ENCODE measurements at regions not wholly inside any gene's neighbourhood (a gene's known extent, or its start where the extent isn't known, plus 50 kb on each side); places are given as distances from the start of the nearest gene placed in this dataset.

DNA sequence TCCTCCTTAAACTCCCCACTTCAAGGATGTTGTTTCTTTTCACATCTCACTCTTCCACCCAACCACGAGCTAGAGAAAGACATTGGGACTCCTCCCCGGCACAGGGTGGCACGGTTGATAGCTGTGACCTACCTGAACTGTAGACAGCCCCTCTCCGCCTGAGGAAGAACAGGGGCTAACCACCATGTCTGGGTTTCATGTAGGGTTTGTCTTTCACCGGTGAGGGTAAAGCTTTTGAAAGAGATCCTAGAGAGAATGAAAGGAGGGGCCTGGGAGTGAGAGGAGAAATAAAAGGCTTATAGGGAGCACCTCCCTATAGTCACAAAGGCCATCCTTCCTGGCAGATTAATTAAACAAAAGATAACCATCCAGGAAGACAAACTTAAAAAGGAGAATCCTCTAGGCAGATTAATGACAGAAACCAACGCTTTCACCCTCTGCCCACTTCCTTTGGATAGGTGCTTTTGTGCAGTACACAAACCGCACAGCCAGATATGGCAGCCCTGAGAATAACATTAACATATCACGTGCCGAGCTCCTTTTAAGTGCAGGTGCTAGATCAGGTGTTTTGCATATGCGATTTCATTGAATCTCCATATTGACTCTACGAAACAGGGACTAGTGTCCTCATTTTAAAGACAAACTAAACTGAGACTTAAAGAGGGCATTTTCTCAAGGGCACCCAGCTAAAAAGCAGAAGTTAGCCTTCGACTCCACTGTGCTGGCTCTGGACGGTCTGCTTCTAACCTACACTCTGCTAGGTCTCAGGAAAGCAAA lies 178.1 kb upstream of the RUNX1 start:
- DNase-seq (ENCODE audit: low spot score) = peak; percentile 57

DNA sequence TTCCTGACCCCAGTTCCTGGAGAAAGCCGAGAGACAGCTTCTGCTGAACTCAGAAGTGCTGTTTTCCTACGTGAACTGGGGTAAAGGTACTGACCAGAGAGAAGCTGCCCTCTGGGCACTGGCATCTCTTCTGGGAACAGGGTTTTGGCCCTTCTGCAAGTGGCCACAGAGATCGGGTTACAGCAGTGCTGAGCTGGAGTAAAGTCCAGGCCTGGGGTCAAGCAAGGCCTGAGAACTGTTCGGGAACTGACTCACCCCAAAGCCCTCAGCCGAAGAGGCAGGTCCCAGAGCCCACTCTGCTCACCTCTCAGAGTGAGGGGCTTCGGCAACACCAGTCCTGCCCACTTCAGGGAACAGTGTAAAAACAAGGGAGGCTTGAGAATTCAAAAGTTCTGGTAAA lies 177.2 kb upstream of the RUNX1 start:
- no peak for DNase-seq (ENCODE audit: low spot score)

- no peak for DNase-seq (ENCODE audit: low spot score)
Observed at GRCh38 chr21:35225573-35225972, 176.5 kb upstream of the RUNX1 start.

DNA sequence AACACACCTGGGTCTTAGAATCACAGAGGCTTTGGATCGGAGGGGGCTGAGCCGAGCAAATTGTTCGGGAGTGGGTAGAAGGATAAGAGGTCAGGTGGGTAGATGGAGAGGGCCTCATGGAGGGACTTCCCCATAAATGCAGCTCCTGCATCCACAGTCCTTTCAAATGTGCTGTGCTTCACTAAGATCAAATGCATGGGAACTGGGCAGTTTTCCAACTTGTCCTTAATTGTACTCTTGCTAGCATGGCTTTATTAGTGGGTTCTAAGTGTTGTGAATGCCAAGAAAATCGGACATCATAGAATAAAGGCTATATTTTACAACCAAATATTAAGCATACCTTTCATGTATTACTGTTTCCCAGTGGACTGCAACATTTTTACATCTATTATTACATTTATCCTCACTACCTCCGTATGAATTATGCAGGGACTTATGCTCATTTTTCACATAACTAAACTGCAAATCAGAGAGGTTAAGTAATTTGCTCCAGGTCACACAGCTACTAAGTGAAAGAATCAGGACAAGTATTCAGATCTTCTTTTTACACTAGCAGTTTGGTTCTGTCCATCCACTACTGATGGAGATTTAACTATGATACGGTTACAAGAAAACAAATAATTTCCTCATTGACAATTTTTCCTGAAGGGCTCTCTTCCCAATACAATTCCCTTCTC lies 174.5 kb upstream of the RUNX1 start:
- no peak for DNase-seq (ENCODE audit: low spot score)

DNA sequence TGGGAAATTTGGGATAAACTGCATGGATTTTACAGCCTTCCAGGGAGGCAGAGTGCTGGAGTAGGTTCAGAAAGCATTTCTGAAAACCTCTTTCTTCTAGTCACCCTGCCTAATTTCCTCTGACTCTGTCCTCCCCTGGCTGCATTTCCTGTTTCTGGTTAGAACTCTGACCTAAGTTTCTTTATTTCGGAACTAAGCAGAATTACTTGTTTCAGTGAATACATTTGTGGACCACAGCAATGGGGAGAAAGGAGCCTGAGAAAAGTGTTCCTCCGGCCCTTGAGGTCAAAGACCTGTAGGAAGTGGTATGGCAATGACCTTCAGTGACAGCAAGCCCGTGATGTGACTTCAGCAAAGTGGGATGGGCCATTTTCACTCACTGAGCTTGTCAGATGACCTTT lies 173.4 kb upstream of the RUNX1 start:
- peak; percentile 17 for DNase-seq (ENCODE audit: low spot score)

GRCh38 chr21:35222021-35222420 lies 172.9 kb upstream of the RUNX1 start:
- no peak for DNase-seq (ENCODE audit: low spot score)

- DNase-seq (ENCODE audit: low spot score) = no peak
Observed at GRCh38 chr21:35220301-35220700, 171.2 kb upstream of the RUNX1 start.

DNA sequence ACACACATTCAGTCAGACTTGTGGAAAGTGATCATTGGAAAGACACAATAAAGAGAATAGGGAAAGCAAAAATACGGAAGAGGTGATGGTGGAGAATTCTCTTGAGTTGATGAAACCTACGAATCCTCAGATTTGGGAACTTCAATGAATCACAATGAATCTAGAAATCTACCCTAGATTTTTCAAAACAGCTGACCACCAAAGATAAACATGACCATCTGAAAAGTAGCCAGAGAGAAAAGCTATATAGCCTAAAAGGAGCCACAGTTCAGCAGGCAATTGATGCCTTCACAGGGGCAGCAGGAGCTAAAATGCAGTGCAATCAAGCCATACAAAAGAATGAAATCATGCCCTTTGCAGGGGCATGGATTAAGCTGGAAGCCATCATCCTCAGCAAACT lies 170.6 kb upstream of the RUNX1 start:
- no peak for DNase-seq (ENCODE audit: low spot score)

DNA sequence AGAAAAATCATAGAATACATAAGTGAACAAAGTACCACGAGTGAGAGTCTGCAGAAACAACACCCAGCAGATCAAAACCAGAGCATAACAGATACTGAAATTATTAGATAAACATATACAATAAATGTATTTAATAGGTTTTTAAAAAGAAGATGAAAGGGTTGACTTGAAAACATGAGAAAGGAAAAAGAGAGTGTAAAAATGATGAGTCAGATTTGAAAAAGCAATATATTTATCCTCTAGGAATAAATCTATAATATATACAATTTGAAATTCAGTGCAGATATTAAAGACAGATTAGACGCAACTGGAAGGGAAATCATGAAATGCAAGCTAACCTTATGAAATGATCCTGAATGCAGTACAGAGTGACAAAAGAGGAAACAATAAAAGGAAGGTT lies 170.2 kb upstream of the RUNX1 start:
- no peak for DNase-seq (ENCODE audit: low spot score)

DNA sequence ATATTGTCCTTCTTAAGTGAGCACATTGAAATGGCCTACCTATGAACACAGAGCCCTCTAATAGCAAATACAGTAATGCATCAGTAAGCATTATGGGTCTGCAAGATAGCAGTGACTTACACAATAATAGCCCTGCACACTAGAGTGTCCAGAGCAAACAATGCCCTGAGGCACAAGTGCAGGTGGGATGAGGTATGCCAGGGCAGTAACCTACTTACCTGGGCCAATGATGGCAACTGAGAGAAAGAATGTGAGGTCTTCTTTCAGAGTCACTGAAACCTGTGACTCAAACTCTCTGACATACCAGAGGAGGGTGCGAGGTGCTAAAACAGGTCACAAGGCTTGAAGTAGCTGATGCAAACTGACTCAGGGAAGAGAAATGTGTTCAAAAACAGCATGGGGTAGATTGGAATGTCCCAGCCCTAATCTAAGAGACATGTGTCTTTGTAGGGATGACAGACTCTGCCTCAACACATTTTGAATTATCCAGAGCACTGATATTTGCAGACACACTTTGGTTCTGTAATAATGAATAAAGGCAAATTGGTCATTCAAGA lies 168.5 kb upstream of the RUNX1 start:
- no peak for DNase-seq (ENCODE audit: low spot score)

DNA sequence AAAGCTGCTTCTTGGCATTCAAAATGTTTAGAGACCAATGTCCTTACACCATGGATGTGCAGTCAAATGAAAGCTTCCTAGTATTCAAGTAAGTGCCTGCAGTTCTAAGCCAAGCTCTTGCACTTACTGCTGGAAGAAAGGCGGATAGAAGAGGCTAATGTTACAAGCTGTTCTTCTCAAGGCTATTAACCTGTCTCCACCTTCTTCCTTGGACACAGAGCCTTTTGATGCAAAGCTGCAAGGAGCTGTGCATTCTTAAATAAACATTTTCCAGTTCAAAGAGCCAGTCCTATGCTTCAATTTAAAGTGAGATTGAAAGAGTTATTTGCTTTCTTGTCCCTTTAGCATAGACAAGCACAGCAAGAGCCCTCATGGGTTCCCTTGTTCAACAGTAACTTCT lies 167.9 kb upstream of the RUNX1 start:
- DNase-seq (ENCODE audit: low spot score) = no peak

DNA sequence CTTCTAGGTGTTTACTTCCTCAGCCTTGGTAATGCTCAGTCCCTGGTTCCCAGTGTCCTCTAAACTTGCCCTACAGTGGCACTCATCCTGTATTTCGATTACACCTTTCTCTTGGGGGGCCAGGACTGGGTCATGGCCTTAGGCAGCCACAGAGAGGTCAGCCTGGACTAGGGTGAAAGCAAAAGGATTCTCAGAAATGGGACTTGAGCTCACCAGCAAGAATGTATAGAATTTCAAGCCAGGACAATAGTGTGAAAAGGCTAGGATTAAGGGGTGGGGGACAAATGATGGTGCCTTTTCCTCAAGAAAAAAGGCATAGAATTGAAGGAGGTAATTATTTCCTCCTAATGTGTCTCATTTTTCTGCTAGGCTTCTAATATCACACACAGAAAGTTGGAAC lies 166.8 kb upstream of the RUNX1 start:
- DNase-seq (ENCODE audit: low spot score) = no peak

- DNase-seq (ENCODE audit: low spot score) = no peak
Observed at GRCh38 chr21:35212393-35213127, 163.5 kb upstream of the RUNX1 start.

DNA sequence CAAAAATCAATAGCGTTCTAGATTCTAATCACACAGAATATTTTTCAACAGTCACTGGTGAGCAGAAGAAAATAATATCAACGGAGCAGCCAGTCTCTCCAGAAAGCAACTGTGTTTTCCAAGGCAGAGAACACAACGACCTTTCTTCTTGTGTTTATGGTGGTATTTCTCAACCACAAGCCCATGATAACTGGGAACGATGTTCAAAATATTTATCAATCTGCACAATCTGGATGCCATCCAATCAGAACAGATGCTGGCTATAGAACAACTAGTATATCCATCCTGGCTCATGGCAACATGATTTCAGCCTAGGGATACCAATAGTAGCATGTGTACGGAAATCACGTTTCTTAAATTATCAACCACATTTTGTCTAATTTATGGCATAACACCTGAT lies 162.7 kb upstream of the RUNX1 start:
- no peak for DNase-seq (ENCODE audit: low spot score)

GRCh38 chr21:35210093-35210492 lies 161.0 kb upstream of the RUNX1 start:
- no peak for DNase-seq (ENCODE audit: low spot score)

GRCh38 chr21:35208810-35209517 lies 159.9 kb upstream of the RUNX1 start:
- no peak for DNase-seq (ENCODE audit: low spot score)

GRCh38 chr21:35208104-35208503 lies 159.0 kb upstream of the RUNX1 start:
- DNase-seq (ENCODE audit: low spot score) = no peak

GRCh38 chr21:35207322-35207721 lies 158.2 kb upstream of the RUNX1 start:
- no peak for DNase-seq (ENCODE audit: low spot score)

GRCh38 chr21:35206141-35207125 lies 157.3 kb upstream of the RUNX1 start:
- no peak for DNase-seq (ENCODE audit: low spot score)

GRCh38 chr21:35204850-35205541 lies 155.9 kb upstream of the RUNX1 start:
- no peak for DNase-seq (ENCODE audit: low spot score)

All from CD4-positive, alpha-beta T cell treated with Interleukin-2 at 100 ng/mL for 4 hours (primary cell).